GM21526 (cell line): ENCODE measurements at regions not wholly inside any gene's neighbourhood (a gene's known extent, or its start where the extent isn't known, plus 50 kb on each side); places are given as distances from the start of the nearest gene placed in this dataset.
"Not testable (repeated sequence)": the region's sequence is repeated elsewhere in the genome, so short reads cannot be mapped to it uniquely, and the experiment has no call there.

ENCODE experiments used
- ATAC-seq: cut with Tn5 transposase; IDR thresholded peaks from one replicate; pipeline ENCODE4 v1.9.1; 2021; ENCODE audit warnings: moderate library complexity; ENCODE audit not compliant: unreplicated experiment, low FRiP score

- no peak for ATAC-seq
Measured at GRCh38 chr13:90943946-90944345, 403.5 kb upstream of the MIR17HG start.

- ATAC-seq = not testable (repeated sequence)
Measured at GRCh38 chr13:90945146-90945545, 402.3 kb upstream of the MIR17HG start.

GRCh38 chr13:90946125-90946524, 401.4 kb upstream of the MIR17HG start:
- not testable (repeated sequence) for ATAC-seq

- no peak for ATAC-seq
Measured at GRCh38 chr13:90947976-90948375, 399.5 kb upstream of the MIR17HG start.

- no peak for ATAC-seq
Measured at GRCh38 chr13:90950160-90950559, 397.3 kb upstream of the MIR17HG start.

- no peak for ATAC-seq
Measured at GRCh38 chr13:90951663-90952062, 395.8 kb upstream of the MIR17HG start.

GRCh38 chr13:90952326-90952725, 395.2 kb upstream of the MIR17HG start:
- ATAC-seq = no peak

GRCh38 chr13:90954605-90955195, 392.8 kb upstream of the MIR17HG start:
- no peak for ATAC-seq

- no peak for ATAC-seq
Measured at GRCh38 chr13:90956031-90956430, 391.5 kb upstream of the MIR17HG start.

- no peak for ATAC-seq
Measured at GRCh38 chr13:90958866-90959265, 388.6 kb upstream of the MIR17HG start.

- ATAC-seq = no peak
Measured at GRCh38 chr13:90968166-90968904, 379.2 kb upstream of the MIR17HG start.

GRCh38 chr13:90974249-90974975, 373.1 kb upstream of the MIR17HG start:
- ATAC-seq = no peak

GRCh38 chr13:90979059-90979458, 368.4 kb upstream of the MIR17HG start:
- no peak for ATAC-seq

- no peak for ATAC-seq
Measured at GRCh38 chr13:90984756-90985155, 362.7 kb upstream of the MIR17HG start.

GRCh38 chr13:90995001-90995400, 352.5 kb upstream of the MIR17HG start:
- no peak for ATAC-seq

- ATAC-seq = no peak
Measured at GRCh38 chr13:90995614-90996013, 351.9 kb upstream of the MIR17HG start.

- no peak for ATAC-seq
Measured at GRCh38 chr13:90997951-90998350, 349.5 kb upstream of the MIR17HG start.

GRCh38 chr13:90999401-90999800, 348.1 kb upstream of the MIR17HG start:
- ATAC-seq = no peak

- ATAC-seq = no peak
Measured at GRCh38 chr13:91001371-91001770, 346.1 kb upstream of the MIR17HG start.

- ATAC-seq = no peak
Measured at GRCh38 chr13:91014696-91015095, 332.8 kb upstream of the MIR17HG start.

- peak; percentile 95 for ATAC-seq
Measured at GRCh38 chr13:91017031-91017668, 330.3 kb upstream of the MIR17HG start.
